HepG2 (cell line): ENCODE measurements at regions not wholly inside any gene's neighbourhood (a gene's known extent, or its start where the extent isn't known, plus 50 kb on each side); places are given as distances from the start of the nearest gene placed in this dataset.

ENCODE experiments used
- KLF12 ChIP-seq: sonication (generic); formaldehyde crosslinking; IDR thresholded peaks from 2 replicates; pipeline ENCODE4 v1.4.0; 2020; ENCODE audit warnings: missing genetic modification reagents, borderline replicate concordance
- POLR2A ChIP-seq, 2 experiments: IDR thresholded peaks; 2 replicates each; pipeline ENCODE4 v1.6.1; 2011; ENCODE audit warnings: low read depth in 2 of 2, low read length in 2 of 2, mild to moderate bottlenecking in 1 of 2, moderate library complexity in 1 of 2; ENCODE audit not compliant: insufficient read depth in 1 of 2
- SIX1 ChIP-seq: sonication (generic); formaldehyde crosslinking; IDR thresholded peaks from 2 replicates; pipeline ENCODE4 v1.4.0; 2020; ENCODE audit warnings: missing genetic modification reagents, borderline replicate concordance
- ZNF331 ChIP-seq: sonication (generic); formaldehyde crosslinking; IDR thresholded peaks from 2 replicates; pipeline ENCODE4 v1.4.0; 2020; ENCODE audit warnings: missing genetic modification reagents
- TF ChIP-seq, protein P1 (sequence below): sonication (generic); formaldehyde crosslinking; IDR thresholded peaks from 2 replicates; pipeline ENCODE4 v1.5.0; 2020; ENCODE audit warnings: mild to moderate bottlenecking, missing genetic modification reagents, moderate library complexity
- TF ChIP-seq, protein P2 (sequence below): sonication (generic); formaldehyde crosslinking; IDR thresholded peaks from 2 replicates; pipeline ENCODE4 v1.4.0; 2020; ENCODE audit warnings: missing genetic modification reagents
- TF ChIP-seq, protein P3 (sequence below): sonication (generic); formaldehyde crosslinking; IDR thresholded peaks from 2 replicates; pipeline ENCODE4 v1.4.0; 2020; ENCODE audit warnings: missing genetic modification reagents

DNA sequence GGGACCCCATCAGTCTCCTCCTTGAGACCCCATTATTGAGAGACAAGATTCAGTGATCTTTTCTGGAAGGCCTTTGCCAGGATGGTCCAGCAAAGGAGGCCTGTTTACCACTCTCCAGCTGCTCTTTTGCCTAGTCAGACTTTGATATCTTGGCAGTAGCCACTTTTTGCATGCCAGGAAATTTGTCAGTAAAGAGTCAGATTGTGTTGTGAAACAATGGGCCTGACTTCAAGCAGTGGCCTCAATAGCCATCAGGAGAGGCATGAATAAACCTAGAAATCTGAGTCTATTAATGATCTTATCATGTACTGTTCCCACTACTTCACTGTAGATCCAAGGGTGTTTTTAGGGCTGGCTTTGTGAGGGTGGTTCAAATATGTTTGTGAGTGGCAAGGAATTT is 479.4 kb downstream of the JRKL start:
- no peak for TF ChIP-seq POLR2A (IDR thresholded peaks at IDR 0.05; ENCODE audit: insufficient read depth in 1 of 2, low read depth in 2 of 2, low read length in 2 of 2)
- TF ChIP-seq ZNF331 (CRISPR knock-in tag), result no peak
- TF ChIP-seq, protein P1, sequence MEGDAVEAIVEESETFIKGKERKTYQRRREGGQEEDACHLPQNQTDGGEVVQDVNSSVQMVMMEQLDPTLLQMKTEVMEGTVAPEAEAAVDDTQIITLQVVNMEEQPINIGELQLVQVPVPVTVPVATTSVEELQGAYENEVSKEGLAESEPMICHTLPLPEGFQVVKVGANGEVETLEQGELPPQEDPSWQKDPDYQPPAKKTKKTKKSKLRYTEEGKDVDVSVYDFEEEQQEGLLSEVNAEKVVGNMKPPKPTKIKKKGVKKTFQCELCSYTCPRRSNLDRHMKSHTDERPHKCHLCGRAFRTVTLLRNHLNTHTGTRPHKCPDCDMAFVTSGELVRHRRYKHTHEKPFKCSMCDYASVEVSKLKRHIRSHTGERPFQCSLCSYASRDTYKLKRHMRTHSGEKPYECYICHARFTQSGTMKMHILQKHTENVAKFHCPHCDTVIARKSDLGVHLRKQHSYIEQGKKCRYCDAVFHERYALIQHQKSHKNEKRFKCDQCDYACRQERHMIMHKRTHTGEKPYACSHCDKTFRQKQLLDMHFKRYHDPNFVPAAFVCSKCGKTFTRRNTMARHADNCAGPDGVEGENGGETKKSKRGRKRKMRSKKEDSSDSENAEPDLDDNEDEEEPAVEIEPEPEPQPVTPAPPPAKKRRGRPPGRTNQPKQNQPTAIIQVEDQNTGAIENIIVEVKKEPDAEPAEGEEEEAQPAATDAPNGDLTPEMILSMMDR (CRISPR knock-in tag), result no peak
- no peak for TF ChIP-seq KLF12 (CRISPR knock-in tag)
- TF ChIP-seq SIX1, result no peak
- TF ChIP-seq, protein P2, sequence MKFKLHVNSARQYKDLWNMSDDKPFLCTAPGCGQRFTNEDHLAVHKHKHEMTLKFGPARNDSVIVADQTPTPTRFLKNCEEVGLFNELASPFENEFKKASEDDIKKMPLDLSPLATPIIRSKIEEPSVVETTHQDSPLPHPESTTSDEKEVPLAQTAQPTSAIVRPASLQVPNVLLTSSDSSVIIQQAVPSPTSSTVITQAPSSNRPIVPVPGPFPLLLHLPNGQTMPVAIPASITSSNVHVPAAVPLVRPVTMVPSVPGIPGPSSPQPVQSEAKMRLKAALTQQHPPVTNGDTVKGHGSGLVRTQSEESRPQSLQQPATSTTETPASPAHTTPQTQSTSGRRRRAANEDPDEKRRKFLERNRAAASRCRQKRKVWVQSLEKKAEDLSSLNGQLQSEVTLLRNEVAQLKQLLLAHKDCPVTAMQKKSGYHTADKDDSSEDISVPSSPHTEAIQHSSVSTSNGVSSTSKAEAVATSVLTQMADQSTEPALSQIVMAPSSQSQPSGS (CRISPR knock-in tag), result no peak
- TF ChIP-seq, protein P3, sequence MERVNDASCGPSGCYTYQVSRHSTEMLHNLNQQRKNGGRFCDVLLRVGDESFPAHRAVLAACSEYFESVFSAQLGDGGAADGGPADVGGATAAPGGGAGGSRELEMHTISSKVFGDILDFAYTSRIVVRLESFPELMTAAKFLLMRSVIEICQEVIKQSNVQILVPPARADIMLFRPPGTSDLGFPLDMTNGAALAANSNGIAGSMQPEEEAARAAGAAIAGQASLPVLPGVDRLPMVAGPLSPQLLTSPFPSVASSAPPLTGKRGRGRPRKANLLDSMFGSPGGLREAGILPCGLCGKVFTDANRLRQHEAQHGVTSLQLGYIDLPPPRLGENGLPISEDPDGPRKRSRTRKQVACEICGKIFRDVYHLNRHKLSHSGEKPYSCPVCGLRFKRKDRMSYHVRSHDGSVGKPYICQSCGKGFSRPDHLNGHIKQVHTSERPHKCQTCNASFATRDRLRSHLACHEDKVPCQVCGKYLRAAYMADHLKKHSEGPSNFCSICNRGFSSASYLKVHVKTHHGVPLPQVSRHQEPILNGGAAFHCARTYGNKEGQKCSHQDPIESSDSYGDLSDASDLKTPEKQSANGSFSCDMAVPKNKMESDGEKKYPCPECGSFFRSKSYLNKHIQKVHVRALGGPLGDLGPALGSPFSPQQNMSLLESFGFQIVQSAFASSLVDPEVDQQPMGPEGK (CRISPR knock-in tag), result no peak
